D341Med (cell line): ENCODE measurements at regions not wholly inside any gene's neighbourhood (a gene's known extent, or its start where the extent isn't known, plus 50 kb on each side); places are given as distances from the start of the nearest gene placed in this dataset.

Source experiments
- DNase-seq: peaks from one replicate; pipeline ENCODE4 v3.0.0; 2012; ENCODE audit warnings: low spot score

GRCh38 chr9:99752417-99753109 is 69.1 kb upstream of the NR4A3 start:
- DNase-seq: no peak

GRCh38 chr9:99753436-99753835 is 68.2 kb upstream of the NR4A3 start:
- no peak for DNase-seq

GRCh38 chr9:99760421-99760820 is 61.3 kb upstream of the NR4A3 start:
- no peak for DNase-seq

GRCh38 chr9:99762470-99762869 is 59.2 kb upstream of the NR4A3 start:
- DNase-seq: no peak
